Tibial artery (tissue), 4 donors: ENCODE measurements at regions not wholly inside any gene's neighbourhood (a gene's known extent, or its start where the extent isn't known, plus 50 kb on each side); places are given as distances from the start of the nearest gene placed in this dataset.

ENCODE experiments used
- DNase-seq, 2 donors: peaks; one replicate each; pipeline ENCODE4 v3.0.0-alpha.2; 2019
- H3K27ac ChIP-seq, 2 donors: fragments of 200-600 bp; sonication (generic) in 1 of 2; 1 replicate in 1 of 2; 2 replicates in 1 of 2; pipeline ENCODE4 v1.5.1; 2018 to 2019; ENCODE audit warnings: mild to moderate bottlenecking in 1 of 2
- H3K27me3 ChIP-seq, 2 donors: fragments of 200-600 bp; sonication (generic) in 1 of 2; one replicate each; pipeline versions ENCODE4 v1.5.1 to v1.6.0; 2016 to 2019
- H3K36me3 ChIP-seq, 3 donors: fragments of 200-600 bp; sonication (generic) in 2 of 3; one replicate each; pipeline ENCODE4 v1.5.1; 2016 to 2019; ENCODE audit warnings: mild to moderate bottlenecking in 2 of 3
- H3K4me1 ChIP-seq, 4 donors: fragments of 200-600 bp; sonication (generic) in 2 of 4; 1 replicate in 3 of 4; 2 replicates in 1 of 4; pipeline ENCODE4 v1.5.1; 2016 to 2019
- H3K4me3 ChIP-seq, 2 donors: fragments of 200-600 bp; sonication (generic) in 1 of 2; 1 replicate in 1 of 2; 2 replicates in 1 of 2; pipeline ENCODE4 v1.5.1; 2018 to 2019; ENCODE audit warnings: mild to moderate bottlenecking in 2 of 2
- H3K9me3 ChIP-seq, 3 donors: fragments of 200-600 bp; sonication (generic) in 1 of 3; one replicate each; pipeline ENCODE4 v1.5.1; 2016 to 2019
- intact Hi-C: fragments of 100-400 bp; cut with DNase I; formaldehyde crosslinking; loops from one replicate; pipeline ENCODE4 v1.15.0; 2023; ENCODE audit warnings: low total_unique reads
- TF ChIP-seq, protein P1 (sequence below), 2 experiments: fragments of 200-600 bp in 1 of 2; fragments of 450-650 bp in 1 of 2; IDR thresholded peaks; one replicate each; pipeline ENCODE4 v1.5.1; 2017 to 2019; ENCODE audit warnings: antibody characterized with exemption in 2 of 2, mild to moderate bottlenecking in 1 of 2, moderate library complexity in 1 of 2

DNA sequence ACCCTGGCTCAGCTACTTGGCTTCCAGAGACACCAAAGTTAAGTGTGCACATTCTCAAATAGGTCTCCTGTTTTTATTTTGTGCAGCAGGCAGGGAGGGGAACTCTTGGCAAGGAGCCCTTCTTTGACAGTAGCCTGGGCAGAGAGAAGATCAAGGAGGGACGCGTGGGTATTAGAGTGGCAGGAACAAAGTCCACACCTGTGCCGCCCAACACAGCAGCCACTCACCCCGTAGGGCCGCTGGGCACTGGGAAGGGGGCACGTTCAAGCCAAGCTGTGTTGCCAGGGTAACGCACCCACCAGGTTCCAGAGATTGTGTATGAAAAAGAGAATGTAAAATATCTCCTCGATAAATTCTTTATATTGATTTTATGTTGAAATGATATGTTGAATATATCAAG lies 229.3 kb upstream of the AGAP1 start:
- Histone ChIP-seq H3K4me1 (peaks cover 0 to 4% (median 2%) of the 10 kb centered on the region in 4 donors), H3K27ac (no peak overlapping the region), H3K36me3 (no peaks in the 10 kb centered on the region), H3K4me3 (no peak overlapping the region), H3K27me3 (peaks cover 0 to 8% of the 10 kb centered on the region in 2 donors), H3K9me3 (no peaks in the 10 kb centered on the region)
- intact Hi-C loops = no loop called here
- DNase-seq = no peak
- TF ChIP-seq, protein P1, sequence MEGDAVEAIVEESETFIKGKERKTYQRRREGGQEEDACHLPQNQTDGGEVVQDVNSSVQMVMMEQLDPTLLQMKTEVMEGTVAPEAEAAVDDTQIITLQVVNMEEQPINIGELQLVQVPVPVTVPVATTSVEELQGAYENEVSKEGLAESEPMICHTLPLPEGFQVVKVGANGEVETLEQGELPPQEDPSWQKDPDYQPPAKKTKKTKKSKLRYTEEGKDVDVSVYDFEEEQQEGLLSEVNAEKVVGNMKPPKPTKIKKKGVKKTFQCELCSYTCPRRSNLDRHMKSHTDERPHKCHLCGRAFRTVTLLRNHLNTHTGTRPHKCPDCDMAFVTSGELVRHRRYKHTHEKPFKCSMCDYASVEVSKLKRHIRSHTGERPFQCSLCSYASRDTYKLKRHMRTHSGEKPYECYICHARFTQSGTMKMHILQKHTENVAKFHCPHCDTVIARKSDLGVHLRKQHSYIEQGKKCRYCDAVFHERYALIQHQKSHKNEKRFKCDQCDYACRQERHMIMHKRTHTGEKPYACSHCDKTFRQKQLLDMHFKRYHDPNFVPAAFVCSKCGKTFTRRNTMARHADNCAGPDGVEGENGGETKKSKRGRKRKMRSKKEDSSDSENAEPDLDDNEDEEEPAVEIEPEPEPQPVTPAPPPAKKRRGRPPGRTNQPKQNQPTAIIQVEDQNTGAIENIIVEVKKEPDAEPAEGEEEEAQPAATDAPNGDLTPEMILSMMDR (IDR thresholded peaks at IDR 0.05) = no peak

DNA sequence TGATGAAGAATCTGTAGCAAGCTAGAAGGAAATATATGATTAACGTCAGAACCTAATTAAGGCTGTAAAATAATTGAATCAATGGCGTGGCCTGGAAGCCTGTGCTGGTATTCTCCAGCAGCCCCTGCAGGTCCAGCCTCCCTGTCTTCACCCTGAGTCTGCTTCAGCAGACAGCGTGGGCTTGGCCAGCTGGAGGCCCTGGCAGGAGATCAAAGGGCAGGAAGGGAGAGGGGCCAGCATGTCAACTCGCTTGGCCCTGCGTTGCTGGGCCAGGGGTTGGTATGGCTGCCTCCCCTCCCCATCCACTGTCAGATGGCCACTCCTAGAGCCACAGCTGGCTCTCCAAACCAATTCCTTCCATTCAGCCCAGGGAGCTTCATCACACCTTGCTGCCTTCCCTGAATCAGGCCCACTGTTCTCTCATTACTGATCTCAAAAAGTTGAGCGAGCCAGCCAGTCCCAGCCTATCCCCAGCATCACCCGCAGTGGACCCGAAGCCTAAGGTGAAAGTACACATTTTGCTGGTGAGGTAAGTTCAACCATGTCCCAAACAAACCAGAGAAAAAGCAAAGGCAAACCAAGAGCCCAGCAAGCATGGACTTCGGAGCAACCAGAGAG lies 228.4 kb upstream of the AGAP1 start:
- TF ChIP-seq, protein P1 (IDR thresholded peaks at IDR 0.05) = no peak
- Histone ChIP-seq H3K9me3 (no peaks in the 10 kb centered on the region), H3K27ac (no peak overlapping the region), H3K36me3 (no peaks in the 10 kb centered on the region), H3K4me1 (peaks cover 0 to 4% (median 2%) of the 10 kb centered on the region in 4 donors), H3K27me3 (peaks cover 0 to 8% of the 10 kb centered on the region in 2 donors), H3K4me3 (no peak overlapping the region)
- intact Hi-C loops = no loop called here
- no peak for DNase-seq

DNA sequence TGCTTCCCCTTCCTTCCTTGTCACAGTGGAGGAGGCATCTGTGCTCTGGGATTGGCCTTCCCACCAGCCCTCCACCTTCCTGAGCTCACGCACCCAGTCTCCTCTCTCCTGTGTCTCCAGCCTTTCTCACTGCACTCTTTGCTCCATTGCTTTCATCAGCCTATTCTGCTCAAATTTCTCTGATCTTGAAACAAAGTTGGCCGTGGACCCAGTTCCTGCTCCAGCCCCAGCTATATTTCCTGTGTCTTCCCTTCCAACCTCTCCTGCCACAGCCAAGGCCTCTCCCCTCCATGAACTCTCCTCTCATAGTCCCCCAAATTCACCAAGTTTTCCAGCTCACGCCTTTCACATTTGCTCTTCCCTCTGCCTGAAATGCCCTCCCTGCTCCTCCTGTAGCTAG lies 226.6 kb upstream of the AGAP1 start:
- Histone ChIP-seq H3K4me3 (no peak overlapping the region), H3K9me3 (no peaks in the 10 kb centered on the region), H3K27me3 (peaks cover 0 to 10% of the 10 kb centered on the region in 2 donors), H3K4me1 (peaks cover 0 to 4% (median 2%) of the 10 kb centered on the region in 4 donors), H3K27ac (no peak overlapping the region), H3K36me3 (no peaks in the 10 kb centered on the region)
- intact Hi-C loops = no loop called here
- DNase-seq = no peak
- TF ChIP-seq, protein P1 (IDR thresholded peaks at IDR 0.05) = no peak

DNA sequence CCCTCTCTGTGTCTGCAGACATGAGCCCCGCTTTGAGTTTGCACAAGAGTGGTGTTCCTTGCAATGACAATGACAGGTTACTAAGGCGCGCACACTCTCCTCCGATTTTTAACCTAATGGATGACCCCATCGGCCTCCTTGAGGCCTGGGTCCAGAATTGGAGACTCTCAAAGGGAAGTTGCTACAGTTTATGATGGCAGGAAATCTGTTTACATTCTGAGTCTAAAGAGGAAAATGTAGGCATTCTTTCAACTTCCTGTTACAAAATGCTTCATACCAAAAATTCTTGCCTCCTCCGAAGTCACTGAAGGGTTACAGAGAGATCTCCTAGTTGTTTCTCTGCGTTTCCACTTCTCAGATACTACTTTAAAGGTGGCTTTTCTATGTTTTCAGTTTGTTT lies 225.3 kb upstream of the AGAP1 start:
- intact Hi-C loops = no loop called here
- TF ChIP-seq, protein P1 (IDR thresholded peaks at IDR 0.05) = no peak
- Histone ChIP-seq H3K4me1 (peaks cover 0 to 4% (median 1%) of the 10 kb centered on the region in 4 donors), H3K27me3 (peaks cover 0 to 11% of the 10 kb centered on the region in 2 donors), H3K36me3 (no peaks in the 10 kb centered on the region), H3K27ac (no peak overlapping the region), H3K4me3 (no peak overlapping the region), H3K9me3 (no peaks in the 10 kb centered on the region)
- no peak for DNase-seq

DNA sequence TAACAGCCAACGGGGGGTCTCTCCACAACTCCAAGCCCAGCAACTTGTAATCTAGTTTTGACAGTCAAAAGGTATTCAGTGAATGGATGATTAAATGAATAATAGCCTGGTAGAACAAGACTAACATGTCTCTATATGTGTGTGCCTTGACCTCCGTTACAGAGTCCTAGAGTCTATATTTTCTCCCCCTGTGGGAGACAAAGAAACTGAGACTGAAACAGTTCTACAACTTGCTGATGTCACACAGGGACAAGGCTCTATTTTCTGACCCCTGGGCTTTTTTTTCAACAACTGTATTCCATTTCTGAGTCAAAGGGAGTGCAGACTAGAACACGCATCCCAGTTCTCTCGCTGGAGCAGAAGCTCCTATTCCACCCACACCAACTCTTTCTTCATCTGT lies 223.6 kb upstream of the AGAP1 start:
- peaks cover 0 to 11% of the 10 kb centered on the region in 2 donors for H3K27me3 ChIP-seq
- no peaks in the 10 kb centered on the region for H3K36me3 ChIP-seq
- H3K4me3 ChIP-seq = no peak overlapping the region
- no peaks in the 10 kb centered on the region for H3K9me3 ChIP-seq
- TF ChIP-seq, protein P1 (IDR thresholded peaks at IDR 0.05) = no peak
- intact Hi-C loops = no loop called here
- DNase-seq = no peak
- peaks cover 0 to 4% (median 0%) of the 10 kb centered on the region in 4 donors for H3K4me1 ChIP-seq
- no peak overlapping the region for H3K27ac ChIP-seq
